Fibroblast of villous mesenchyme (primary cell): ENCODE measurements at regions not wholly inside any gene's neighbourhood (a gene's known extent, or its start where the extent isn't known, plus 50 kb on each side); places are given as distances from the start of the nearest gene placed in this dataset.

Experiments used
- DNase-seq: peaks from one replicate; pipeline ENCODE4 v3.0.0-alpha.2; 2010; ENCODE audit warnings: low read depth
- H3K4me3 ChIP-seq: 2 replicates; pipeline ENCODE4 v1.5.1; 2011; ENCODE audit warnings: low read depth, mild to moderate bottlenecking, low read length
- CTCF ChIP-seq: IDR thresholded peaks from 2 replicates; pipeline ENCODE4 v1.5.1; 2012; ENCODE audit warnings: low read depth, mild to moderate bottlenecking, low read length; ENCODE audit not compliant: insufficient read depth

- DNase-seq = peak; percentile 80
- TF ChIP-seq CTCF = no peak
- no peak overlapping the region for H3K4me3 ChIP-seq
Observed at GRCh38 chr21:38987633-38988508, 182.1 kb downstream of the ETS2 start.

GRCh38 chr21:38986806-38987632 is 181.3 kb downstream of the ETS2 start:
- no peak overlapping the region for H3K4me3 ChIP-seq
- DNase-seq = no peak
- no peak for TF ChIP-seq CTCF

- H3K4me3 ChIP-seq = no peak overlapping the region
- no peak for TF ChIP-seq CTCF
- DNase-seq = no peak
Observed at GRCh38 chr21:38986406-38986805, 180.7 kb downstream of the ETS2 start.

- H3K4me3 ChIP-seq = no peak overlapping the region
Observed at GRCh38 chr21:38985568-38986378, 180.0 kb downstream of the ETS2 start.

GRCh38 chr21:38984982-38985567 is 179.3 kb downstream of the ETS2 start:
- TF ChIP-seq CTCF = no peak
- peak; percentile 93 for DNase-seq
- H3K4me3 ChIP-seq = no peak overlapping the region

More at GRCh38 chr21:38985568-38986378, 180.0 kb downstream of the ETS2 start:
- TF ChIP-seq CTCF = no peak
- DNase-seq = peak; percentile 96

- H3K4me3 ChIP-seq = no peak overlapping the region
- no peak for TF ChIP-seq CTCF
- peak; percentile 53 for DNase-seq
Observed at GRCh38 chr21:38984568-38984967, 178.8 kb downstream of the ETS2 start.
